ENCODE measurements at regions not wholly inside any gene's neighbourhood (a gene's known extent, or its start where the extent isn't known, plus 50 kb on each side); places are given as distances from the start of the nearest gene placed in this dataset.

GRCh38 chr16:73798471-73798870 is 498.1 kb upstream of the PSMD7 start:
- DNase-seq = no peak

GRCh38 chr16:73797115-73797514 is 499.5 kb upstream of the PSMD7 start:
- no peak for DNase-seq

- DNase-seq = no peak
Measured at GRCh38 chr16:73796241-73796640, 500.4 kb upstream of the PSMD7 start.

GRCh38 chr16:73794994-73795393 is 501.6 kb upstream of the PSMD7 start:
- peak in 1 of 2 experiments; percentile 65 for DNase-seq

GRCh38 chr16:73793871-73794437 is 502.7 kb upstream of the PSMD7 start:
- no peak for DNase-seq

- no peak for DNase-seq
Measured at GRCh38 chr16:73793260-73793659, 503.4 kb upstream of the PSMD7 start.

- DNase-seq = no peak
Measured at GRCh38 chr16:73792199-73793020, 504.2 kb upstream of the PSMD7 start.

- no peak for DNase-seq
Measured at GRCh38 chr16:73781297-73781696, 515.3 kb upstream of the PSMD7 start.

- peak; percentile 34 to 79 for DNase-seq
Measured at GRCh38 chr16:73778887-73779286, 517.7 kb upstream of the PSMD7 start.

- no peak for DNase-seq
Measured at GRCh38 chr16:73775841-73776388, 520.7 kb upstream of the PSMD7 start.

- no peak for DNase-seq
Measured at GRCh38 chr16:73771196-73772064, 525.2 kb upstream of the PSMD7 start.

- DNase-seq = no peak
Measured at GRCh38 chr16:73768786-73769203, 527.8 kb upstream of the PSMD7 start.

- DNase-seq = no peak
Measured at GRCh38 chr16:73764321-73764720, 532.3 kb upstream of the PSMD7 start.

GRCh38 chr16:73756289-73757178 is 540.1 kb upstream of the PSMD7 start:
- no peak for DNase-seq

- no peak for DNase-seq
Measured at GRCh38 chr16:73753931-73754330, 542.7 kb upstream of the PSMD7 start.

GRCh38 chr16:73750639-73751038 is 546.0 kb upstream of the PSMD7 start:
- DNase-seq = no peak

GRCh38 chr16:73747328-73747727 is 549.3 kb upstream of the PSMD7 start:
- DNase-seq = no peak

GRCh38 chr16:73746554-73746953 is 550.1 kb upstream of the PSMD7 start:
- DNase-seq = no peak

GRCh38 chr16:73743665-73744496 is 552.7 kb upstream of the PSMD7 start:
- DNase-seq = no peak

GRCh38 chr16:73739049-73739769 is 557.4 kb upstream of the PSMD7 start:
- DNase-seq = no peak

- DNase-seq = no peak
Measured at GRCh38 chr16:73738266-73738665, 558.3 kb upstream of the PSMD7 start.

All from NCI-H524 (cell line).